Testis (tissue), 2 donors: ENCODE measurements at regions not wholly inside any gene's neighbourhood (a gene's known extent, or its start where the extent isn't known, plus 50 kb on each side); places are given as distances from the start of the nearest gene placed in this dataset.

Source experiments
- CTCF ChIP-seq, 3 experiments: fragments of 450-650 bp in 2 of 3; fragments of 200-600 bp in 1 of 3; sonication (generic) in 1 of 3; IDR thresholded peaks; one replicate each; pipeline ENCODE4 v1.5.1; 2016 to 2019; ENCODE audit warnings: antibody characterized with exemption in 3 of 3, mild to moderate bottlenecking in 2 of 3, moderate library complexity in 1 of 3
- POLR2A ChIP-seq: fragments of 450-650 bp; IDR thresholded peaks from one replicate; pipeline ENCODE4 v1.6.1; 2017; ENCODE audit warnings: antibody characterized with exemption, mild to moderate bottlenecking, moderate library complexity

GRCh38 chr11:23674866-23675265 lies 814.6 kb upstream of the CCDC179 start:
- TF ChIP-seq CTCF (IDR thresholded peaks at IDR 0.05) = no peak
- TF ChIP-seq POLR2A = no peak
